GM18909 (cell line): ENCODE measurements at regions not wholly inside any gene's neighbourhood (a gene's known extent, or its start where the extent isn't known, plus 50 kb on each side); places are given as distances from the start of the nearest gene placed in this dataset.
"Not testable (repeated sequence)": the region's sequence is repeated elsewhere in the genome, so short reads cannot be mapped to it uniquely, and the experiment has no call there.

Experiments
- ATAC-seq: cut with Tn5 transposase; IDR thresholded peaks from one replicate; pipeline ENCODE4 v1.9.1; 2021; ENCODE audit warnings: mild to moderate bottlenecking; ENCODE audit not compliant: unreplicated experiment, poor library complexity

DNA sequence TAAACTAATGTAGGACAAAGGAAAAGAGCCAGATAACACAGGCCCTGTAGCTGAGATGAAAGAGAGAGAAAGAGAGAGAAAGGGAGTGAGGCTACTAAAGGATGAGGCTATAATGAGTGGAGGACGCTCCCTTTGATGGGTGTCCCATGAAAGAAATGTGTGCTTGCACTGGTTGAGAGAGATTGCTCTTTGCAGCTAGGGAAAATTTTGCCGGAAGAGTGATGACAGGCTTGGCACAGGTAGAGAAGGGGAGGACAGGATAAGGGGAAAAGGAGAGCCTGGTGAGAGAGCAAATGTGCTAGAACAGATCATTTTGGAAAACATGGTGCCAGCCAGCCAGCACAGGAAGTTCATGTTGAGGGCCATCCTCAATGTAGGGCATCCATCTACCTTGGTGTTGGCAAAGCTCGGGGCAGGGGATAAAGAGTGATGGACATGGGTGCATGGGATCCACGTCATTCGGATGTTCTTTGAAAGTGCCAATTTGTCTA is 248.6 kb downstream of the BTG1 start:
- ATAC-seq = no peak

DNA sequence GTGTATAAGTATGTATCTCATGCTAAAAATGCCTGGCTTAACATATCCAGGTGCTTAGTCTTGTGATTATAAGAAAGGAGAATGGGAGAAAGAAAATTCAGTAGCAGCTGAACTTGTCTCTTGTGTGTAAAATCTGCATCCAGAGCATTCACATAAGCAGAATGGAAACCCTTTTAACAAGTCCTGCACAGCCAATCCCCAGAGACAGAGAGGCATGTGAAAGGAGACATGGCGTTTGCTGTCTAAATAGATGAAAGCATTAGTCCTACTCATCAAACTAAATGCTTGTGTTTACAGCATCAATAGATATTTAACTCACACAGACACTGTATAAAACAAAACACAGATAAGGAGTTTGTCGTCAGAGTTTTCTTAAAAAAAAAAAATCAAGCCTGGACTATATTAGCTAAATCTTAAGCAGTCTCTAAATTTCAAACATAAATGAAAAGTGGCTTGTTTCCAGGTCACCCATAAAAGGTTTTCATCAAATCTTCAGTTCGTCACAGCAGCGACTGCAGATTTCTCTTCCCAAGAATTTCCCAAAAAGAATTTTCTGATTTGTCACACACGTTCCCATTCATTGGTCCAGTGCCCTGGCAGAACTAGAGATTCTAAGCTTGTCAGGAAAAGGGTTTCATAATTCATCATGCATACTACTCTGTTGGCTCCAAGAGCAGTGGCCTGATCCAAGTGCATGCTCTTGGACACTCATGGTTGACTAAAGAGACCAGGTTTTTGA is 249.2 kb downstream of the BTG1 start:
- no peak for ATAC-seq

DNA sequence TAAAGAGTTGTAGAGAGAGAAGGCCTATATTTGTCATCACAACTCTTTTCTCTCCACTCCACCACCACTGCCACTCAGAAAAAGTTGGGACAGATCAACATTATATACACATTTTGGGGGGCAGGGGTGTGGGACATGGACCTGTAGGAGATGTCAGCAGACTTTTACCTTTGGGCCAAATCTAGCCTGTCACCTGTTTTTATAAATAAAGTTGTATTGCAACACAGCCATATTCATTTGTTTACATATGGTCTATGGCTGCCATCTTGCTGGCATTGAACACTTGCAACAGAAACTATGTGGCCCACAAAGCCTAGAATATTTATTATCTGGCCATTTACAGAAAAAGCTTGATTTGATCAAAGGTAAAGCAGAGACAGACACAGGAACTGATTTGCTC is 250.7 kb downstream of the BTG1 start:
- no peak for ATAC-seq

GRCh38 chr12:91893476-91893875 is 252.2 kb downstream of the BTG1 start:
- no peak for ATAC-seq

DNA sequence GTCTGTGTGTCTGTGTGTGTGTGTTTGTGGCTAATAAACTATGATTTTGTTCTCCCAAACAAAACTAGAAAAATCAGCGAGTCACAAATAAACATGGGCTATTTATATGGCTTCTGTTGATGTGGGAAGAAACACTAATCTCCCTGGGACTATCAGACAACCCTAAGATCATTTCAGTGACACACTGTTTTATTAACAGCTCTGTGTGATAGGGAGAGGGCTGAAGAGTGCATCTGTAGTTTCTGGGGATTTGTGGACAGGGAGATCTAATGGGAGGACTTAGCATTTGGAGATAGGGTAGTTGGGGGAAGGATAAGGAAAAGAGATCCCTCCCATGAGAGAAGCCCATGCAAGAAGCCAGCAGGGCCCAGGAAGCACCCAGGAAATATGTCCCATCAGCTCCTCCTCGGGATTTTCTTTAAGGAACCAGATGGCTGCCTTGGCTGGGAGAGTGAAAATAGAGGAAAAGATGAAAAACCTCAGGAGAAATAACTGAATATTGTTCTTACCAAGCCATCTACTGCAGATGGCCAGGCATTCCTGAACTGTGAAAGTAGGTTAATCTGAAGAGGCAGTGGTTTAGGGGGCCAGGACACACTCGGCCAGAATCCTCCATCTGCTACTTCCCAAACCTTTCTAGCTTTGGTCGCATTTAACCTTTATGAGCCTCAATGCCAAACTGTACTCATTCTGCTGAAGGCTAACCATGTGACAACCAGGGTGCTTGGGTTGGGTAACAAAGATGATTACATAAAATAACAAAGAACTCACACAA is 253.4 kb downstream of the BTG1 start:
- ATAC-seq = no peak

GRCh38 chr12:91890742-91891141 is 254.9 kb downstream of the BTG1 start:
- ATAC-seq = no peak

GRCh38 chr12:91889910-91890309 is 255.7 kb downstream of the BTG1 start:
- ATAC-seq = no peak

DNA sequence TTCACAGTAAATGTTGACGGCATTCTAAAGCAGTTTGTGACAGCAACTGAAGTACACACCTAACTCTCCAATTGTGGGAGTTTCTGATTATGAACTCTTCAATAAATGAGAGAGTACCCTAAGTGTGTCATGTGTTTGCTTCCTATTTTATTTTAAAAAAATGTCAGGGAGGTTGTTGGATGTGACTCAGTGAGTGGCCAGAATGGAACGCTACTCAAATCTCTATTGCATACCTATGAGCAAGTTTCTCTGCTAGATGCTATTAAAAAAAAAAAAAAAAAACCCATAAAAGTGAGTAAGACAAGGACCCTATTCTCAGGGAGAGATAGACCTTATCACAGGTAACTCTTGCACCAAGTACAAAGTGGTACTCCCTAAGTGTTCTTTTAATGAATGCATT is 256.6 kb downstream of the BTG1 start:
- no peak for ATAC-seq

- no peak for ATAC-seq
These were observed 257.7 kb downstream of the BTG1 start for GRCh38 chr12:91887957-91888356.

GRCh38 chr12:91885851-91886731 is 259.6 kb downstream of the BTG1 start:
- ATAC-seq = no peak

- ATAC-seq = no peak
These were observed 261.4 kb downstream of the BTG1 start for GRCh38 chr12:91884230-91884629.

- ATAC-seq = no peak
These were observed 261.8 kb downstream of the BTG1 start for GRCh38 chr12:91883811-91884210.

DNA sequence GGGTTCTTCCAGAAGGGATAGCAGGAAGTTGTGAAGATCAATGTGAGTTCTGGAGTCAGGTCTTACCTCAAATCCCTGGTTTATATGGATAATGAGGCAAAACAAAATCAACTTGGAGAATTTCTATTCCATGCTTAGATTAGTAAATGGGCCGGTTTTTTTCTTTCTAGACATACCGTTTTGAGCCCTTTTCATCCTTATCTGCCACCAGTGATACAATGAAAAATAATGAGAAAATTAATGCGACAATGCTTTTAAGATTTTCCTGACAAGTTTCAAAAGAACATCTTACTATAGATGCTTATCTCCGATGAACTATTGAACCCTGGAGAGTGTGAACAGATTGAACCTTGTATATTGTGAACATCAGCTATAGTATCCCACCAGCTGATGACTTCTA is 262.7 kb downstream of the BTG1 start:
- ATAC-seq = no peak

DNA sequence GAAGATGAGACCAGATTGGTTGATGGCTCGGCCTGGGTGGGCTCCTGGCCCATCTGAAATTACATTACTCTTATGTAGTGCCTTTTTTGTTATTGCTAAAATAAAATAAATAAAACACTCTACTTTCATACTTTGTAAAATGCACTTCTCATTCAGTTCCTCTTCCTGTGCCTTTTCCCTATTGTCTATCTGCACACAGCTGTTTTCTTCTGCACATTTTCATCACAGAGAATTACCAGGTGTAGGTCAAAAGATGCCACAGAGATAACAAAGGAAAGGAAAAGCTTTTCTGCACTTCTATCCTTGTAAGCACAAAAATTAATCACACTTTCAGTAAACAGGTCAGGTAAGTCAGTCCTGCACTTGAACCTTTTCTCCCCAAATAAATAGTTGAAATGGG is 265.1 kb downstream of the BTG1 start:
- no peak for ATAC-seq

- ATAC-seq = no peak
These were observed 268.0 kb downstream of the BTG1 start for GRCh38 chr12:91877456-91878235.

- peak; percentile 90 for ATAC-seq
These were observed 268.6 kb downstream of the BTG1 start for GRCh38 chr12:91877022-91877421.

- ATAC-seq = not testable (repeated sequence)
These were observed 270.0 kb downstream of the BTG1 start for GRCh38 chr12:91875671-91876070.

- no peak for ATAC-seq
These were observed 271.4 kb downstream of the BTG1 start for GRCh38 chr12:91874086-91874865.

- no peak for ATAC-seq
These were observed 273.9 kb downstream of the BTG1 start for GRCh38 chr12:91871751-91872150.
